ENCODE measurements at regions not wholly inside any gene's neighbourhood (a gene's known extent, or its start where the extent isn't known, plus 50 kb on each side); places are given as distances from the start of the nearest gene placed in this dataset.

DNA sequence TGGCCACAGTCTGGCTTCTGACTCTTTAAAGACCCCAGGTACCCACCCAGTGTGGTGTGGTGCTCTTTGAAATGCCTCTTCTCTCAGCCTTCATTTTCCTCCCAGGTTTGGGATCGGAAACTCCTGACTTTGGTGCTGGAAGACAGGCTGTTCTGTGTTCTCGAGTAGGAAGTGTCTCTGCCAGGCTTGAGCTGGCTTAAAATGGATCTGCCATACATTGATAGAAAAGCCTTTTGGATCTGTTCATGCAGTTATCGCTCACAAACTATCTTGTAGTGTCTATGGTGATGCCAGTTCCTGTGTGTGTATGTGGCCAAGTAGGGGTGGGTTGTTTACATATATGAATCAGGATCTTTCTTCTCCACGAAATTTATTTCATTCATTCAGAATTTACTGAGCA lies 307.3 kb upstream of the CHD6 start:
- DNase-seq (ENCODE audit: low spot score in 2 of 2) (no peak), ATAC-seq (ENCODE audit: low read depth) (no peak)
- peaks cover 14% of the 10 kb centered on the region for H3K27me3 Mint-ChIP-seq
- H3K4me1 Mint-ChIP-seq: no peaks in the 10 kb centered on the region
- H3K36me3 Mint-ChIP-seq: no peaks in the 10 kb centered on the region
- H3K4me3 Mint-ChIP-seq: no peak overlapping the region
- peaks cover 2% of the 10 kb centered on the region for H3K9me3 Mint-ChIP-seq
- no peak overlapping the region for H3K27ac Mint-ChIP-seq

DNA sequence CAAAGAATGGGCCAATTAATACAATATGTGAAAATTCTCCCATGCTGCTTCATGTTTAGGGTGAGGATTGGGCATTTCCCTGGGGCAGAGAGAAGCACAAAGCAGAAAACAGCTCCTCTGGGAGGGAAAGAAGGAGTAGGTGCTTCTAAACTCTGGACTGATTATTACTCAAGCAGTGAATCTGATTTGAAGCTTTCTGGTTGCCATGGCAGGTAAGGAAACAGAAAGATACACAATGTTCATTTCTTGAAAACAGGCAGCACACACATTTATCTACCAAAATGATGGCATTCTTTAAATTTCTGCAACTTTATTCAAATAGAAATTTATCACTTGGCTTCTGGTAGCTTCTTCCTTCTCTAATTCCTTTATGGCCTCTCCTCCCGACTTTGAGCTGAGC lies 305.4 kb upstream of the CHD6 start:
- Mint-ChIP-seq H3K36me3 (no peaks in the 10 kb centered on the region), H3K27ac (no peak overlapping the region), H3K27me3 (peaks cover 14% of the 10 kb centered on the region), H3K4me1 (no peaks in the 10 kb centered on the region), H3K9me3 (no peaks in the 10 kb centered on the region), H3K4me3 (no peak overlapping the region)
- DNase-seq (ENCODE audit: low spot score in 2 of 2) (no peak), ATAC-seq (ENCODE audit: low read depth) (no peak)

DNA sequence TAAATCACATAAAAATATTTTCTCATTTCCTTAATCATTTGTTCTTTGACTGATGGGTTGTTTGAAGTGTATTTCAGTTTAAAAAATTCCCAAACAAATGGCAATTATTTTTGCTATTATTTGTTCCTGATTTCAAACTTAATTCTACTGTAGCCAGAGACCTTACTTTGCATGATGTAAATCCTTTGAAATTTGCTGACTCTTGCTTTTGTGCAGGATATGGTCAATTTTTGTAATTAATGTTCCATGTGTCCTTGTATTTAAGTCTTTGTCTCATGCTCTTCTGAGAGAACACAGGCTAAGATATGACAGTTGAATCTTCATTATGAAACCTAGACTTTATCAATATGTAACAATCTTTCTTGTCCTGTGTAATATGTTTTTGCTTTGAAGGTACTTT lies 295.0 kb upstream of the CHD6 start:
- Mint-ChIP-seq H3K4me1 (no peaks in the 10 kb centered on the region), H3K9me3 (peaks cover 6% of the 10 kb centered on the region), H3K36me3 (no peaks in the 10 kb centered on the region), H3K4me3 (no peak overlapping the region), H3K27me3 (peaks cover 7% of the 10 kb centered on the region), H3K27ac (no peak overlapping the region)
- DNase-seq (ENCODE audit: low spot score in 2 of 2) (no peak), ATAC-seq (ENCODE audit: low read depth) (no peak)

DNA sequence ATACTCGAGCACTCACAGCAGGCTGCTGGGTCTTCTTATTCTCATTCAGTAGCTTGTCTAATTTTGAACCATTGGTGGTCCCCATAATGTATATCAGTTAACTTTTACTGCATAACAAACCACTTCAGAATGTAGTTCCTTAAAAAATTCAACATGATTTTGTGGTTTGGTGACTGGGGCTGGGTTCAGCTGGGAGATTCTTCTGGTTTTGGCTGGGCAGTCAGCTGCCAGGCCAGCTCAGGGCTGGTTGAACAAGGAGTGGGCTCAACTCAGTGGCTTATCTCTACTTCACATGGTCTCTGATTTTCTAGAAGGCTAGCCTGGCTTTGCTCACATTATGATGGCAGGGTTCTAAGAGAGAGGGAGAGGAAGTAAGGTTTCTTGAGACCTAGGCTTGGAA lies 292.4 kb upstream of the CHD6 start:
- Mint-ChIP-seq H3K9me3 (peaks cover 1% of the 10 kb centered on the region), H3K27ac (no peak overlapping the region), H3K4me1 (no peaks in the 10 kb centered on the region), H3K27me3 (no peaks in the 10 kb centered on the region), H3K4me3 (no peak overlapping the region), H3K36me3 (no peaks in the 10 kb centered on the region)
- ATAC-seq (ENCODE audit: low read depth) (no peak), DNase-seq (ENCODE audit: low spot score in 2 of 2) (no peak)

DNA sequence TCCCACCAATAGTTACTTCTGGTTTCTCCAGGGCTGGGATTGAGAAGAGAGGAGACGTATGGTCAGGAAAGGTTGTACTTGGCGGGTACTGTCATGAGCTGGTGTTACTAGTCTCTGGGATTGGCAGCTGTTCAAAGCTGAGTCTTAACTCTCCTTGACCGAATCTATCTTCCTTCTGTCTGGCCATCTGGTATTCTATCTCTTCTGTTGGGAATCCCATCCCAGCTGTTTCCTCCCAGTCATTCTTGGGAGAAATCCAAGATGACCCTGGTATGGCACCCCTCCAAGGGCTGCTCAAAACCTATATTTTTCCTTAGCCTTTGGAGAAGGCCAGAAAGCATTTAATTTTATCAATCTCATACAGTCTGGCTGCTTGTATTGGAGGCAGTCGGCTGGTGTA lies 287.0 kb upstream of the CHD6 start:
- no peaks in the 10 kb centered on the region for H3K4me1 Mint-ChIP-seq
- H3K36me3 Mint-ChIP-seq: no peaks in the 10 kb centered on the region
- no peak overlapping the region for H3K27ac Mint-ChIP-seq
- ATAC-seq (ENCODE audit: low read depth): no peak
- H3K27me3 Mint-ChIP-seq: no peaks in the 10 kb centered on the region
- DNase-seq (ENCODE audit: low spot score in 2 of 2): no peak
- peaks cover 1% of the 10 kb centered on the region for H3K9me3 Mint-ChIP-seq
- H3K4me3 Mint-ChIP-seq: no peak overlapping the region

DNA sequence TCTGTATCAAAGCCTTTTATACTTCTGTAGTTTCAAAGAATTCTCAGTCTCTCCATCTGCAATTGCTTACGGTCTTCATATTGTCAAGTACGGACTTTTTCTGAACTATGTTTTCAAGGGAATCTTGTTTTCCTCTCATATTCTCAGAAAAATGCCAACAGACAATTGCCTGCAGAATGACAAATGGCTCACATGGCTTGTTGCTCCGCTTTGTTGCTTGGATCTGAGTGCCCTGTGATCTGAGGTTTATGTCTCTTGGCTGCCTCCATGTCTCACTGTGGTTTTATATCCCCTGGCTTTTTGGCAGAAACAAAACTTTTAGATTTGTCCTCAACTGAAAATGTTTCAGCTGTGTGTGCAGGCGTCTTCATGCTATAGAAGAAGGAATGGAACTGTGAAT lies 285.4 kb upstream of the CHD6 start:
- Mint-ChIP-seq H3K9me3 (no peaks in the 10 kb centered on the region), H3K36me3 (no peaks in the 10 kb centered on the region), H3K27ac (no peak overlapping the region), H3K4me1 (no peaks in the 10 kb centered on the region), H3K27me3 (no peaks in the 10 kb centered on the region), H3K4me3 (no peak overlapping the region)
- ATAC-seq (ENCODE audit: low read depth): no peak
- DNase-seq (ENCODE audit: low spot score in 2 of 2): no peak

DNA sequence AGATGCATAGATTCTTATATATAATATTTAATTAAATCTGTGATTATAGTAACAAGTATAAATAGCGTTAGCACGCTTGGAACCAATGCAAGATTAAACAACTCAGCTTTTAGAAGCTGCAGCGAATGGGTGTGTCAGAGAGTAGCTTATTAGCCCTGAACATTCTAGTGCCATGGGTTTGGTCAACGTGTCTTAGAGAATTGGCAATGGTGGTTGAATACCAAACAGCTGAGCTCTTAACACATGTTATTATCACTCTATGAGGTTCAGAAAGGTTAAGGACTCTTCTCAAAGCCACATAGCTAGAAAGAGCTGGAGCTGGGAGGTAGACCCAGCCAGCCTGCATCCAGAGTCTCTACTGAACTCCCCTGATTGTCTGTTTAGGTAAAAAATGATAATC lies 284.2 kb upstream of the CHD6 start:
- Mint-ChIP-seq H3K4me3 (no peak overlapping the region), H3K36me3 (no peaks in the 10 kb centered on the region), H3K4me1 (no peaks in the 10 kb centered on the region), H3K9me3 (no peaks in the 10 kb centered on the region), H3K27me3 (no peaks in the 10 kb centered on the region), H3K27ac (no peak overlapping the region)
- ATAC-seq (ENCODE audit: low read depth) (no peak), DNase-seq (ENCODE audit: low spot score in 2 of 2) (no peak)

DNA sequence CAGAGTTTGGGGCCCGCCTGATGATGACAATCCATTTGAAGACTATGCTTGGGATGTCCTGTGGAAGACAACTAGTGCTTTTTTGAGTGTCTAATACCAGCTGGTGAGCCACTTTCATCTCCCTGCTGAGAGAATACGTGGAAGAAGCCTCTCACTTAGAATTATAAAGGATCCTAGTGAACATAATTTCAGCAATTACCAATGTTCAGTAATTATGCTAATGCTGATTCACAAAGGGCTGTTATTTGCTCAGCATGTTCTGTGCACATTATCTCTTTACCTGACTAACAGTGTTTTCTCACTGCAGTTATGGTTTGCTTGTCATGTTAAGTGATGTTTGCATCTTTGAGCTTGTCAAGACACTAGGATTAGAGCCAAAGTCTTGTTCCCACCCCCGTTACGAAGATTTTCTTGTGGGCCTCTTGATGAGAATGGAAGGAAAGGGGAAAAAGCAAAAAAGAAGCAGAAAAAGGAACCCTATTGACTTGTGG lies 282.1 kb upstream of the CHD6 start:
- no peaks in the 10 kb centered on the region for H3K36me3 Mint-ChIP-seq
- no peak overlapping the region for H3K27ac Mint-ChIP-seq
- ATAC-seq (ENCODE audit: low read depth): no peak
- H3K4me3 Mint-ChIP-seq: no peak overlapping the region
- H3K4me1 Mint-ChIP-seq: no peaks in the 10 kb centered on the region
- DNase-seq (ENCODE audit: low spot score in 2 of 2): no peak
- peaks cover 1% of the 10 kb centered on the region for H3K27me3 Mint-ChIP-seq
- H3K9me3 Mint-ChIP-seq: no peaks in the 10 kb centered on the region

DNA sequence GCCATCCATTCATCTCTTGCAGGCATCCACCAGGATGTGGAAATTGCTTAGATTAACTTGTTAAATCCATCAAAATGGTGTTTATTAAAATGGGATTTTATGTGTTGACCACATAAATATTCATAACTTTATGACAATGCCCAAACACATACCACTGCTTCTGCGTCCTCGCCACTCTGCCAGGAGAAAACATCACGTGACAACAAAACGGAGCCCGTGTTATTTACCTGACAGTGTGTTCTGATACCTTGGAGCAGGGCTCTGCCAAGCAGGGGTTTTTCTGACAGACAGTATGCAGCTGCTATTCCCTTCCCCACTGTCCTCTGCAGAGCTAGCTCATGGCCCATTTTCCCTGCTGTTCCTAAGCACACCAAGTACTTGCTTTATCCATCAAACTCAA lies 279.5 kb upstream of the CHD6 start:
- DNase-seq (ENCODE audit: low spot score in 2 of 2): no peak
- H3K4me1 Mint-ChIP-seq: no peaks in the 10 kb centered on the region
- no peaks in the 10 kb centered on the region for H3K36me3 Mint-ChIP-seq
- H3K9me3 Mint-ChIP-seq: peaks cover 4% of the 10 kb centered on the region
- no peak overlapping the region for H3K4me3 Mint-ChIP-seq
- H3K27ac Mint-ChIP-seq: no peak overlapping the region
- peaks cover 6% of the 10 kb centered on the region for H3K27me3 Mint-ChIP-seq
- no peak for ATAC-seq (ENCODE audit: low read depth)

DNA sequence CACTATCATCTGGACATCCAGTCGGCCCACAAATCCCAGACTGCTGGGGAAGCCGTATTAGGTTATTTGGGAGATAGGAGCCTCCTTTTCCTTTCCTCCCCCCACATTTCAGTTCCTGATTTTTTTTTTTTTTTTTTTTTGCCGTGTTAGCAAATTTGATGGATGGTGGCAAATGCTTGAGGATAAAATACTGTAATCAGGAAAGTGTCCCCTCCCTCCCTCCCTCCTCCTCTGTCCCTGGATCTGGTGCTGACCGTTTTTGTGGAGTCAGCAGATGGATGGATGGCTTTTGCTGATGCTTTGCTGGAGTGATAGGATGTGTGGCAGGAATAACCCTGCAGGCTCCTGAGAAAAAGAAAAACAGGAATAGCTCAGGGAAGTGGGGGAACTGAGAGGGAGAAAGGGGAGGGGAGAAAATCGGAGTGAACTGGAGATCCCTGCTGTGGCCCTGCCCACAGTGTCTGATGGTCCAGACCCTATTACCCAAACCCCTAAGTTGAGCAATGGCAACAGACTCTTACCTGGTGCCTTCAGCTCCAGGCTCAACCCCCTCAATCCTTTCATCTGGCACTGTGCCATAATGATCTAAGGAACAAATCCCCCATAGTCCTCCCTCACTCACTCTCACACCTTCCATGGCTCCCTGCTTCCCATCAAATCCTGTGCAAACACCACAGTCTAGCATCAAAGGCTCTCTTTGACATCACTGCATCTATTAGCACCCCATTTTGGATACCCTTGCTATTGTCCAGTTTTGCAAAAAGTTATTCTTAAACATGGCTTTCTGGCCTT lies 277.3 kb upstream of the CHD6 start:
- Mint-ChIP-seq H3K36me3 (no peaks in the 10 kb centered on the region), H3K27me3 (peaks cover 6% of the 10 kb centered on the region), H3K27ac (no peak overlapping the region), H3K4me1 (no peaks in the 10 kb centered on the region), H3K9me3 (peaks cover 4% of the 10 kb centered on the region), H3K4me3 (no peak overlapping the region)
- DNase-seq (ENCODE audit: low spot score in 2 of 2) (no peak), ATAC-seq (ENCODE audit: low read depth) (no peak)

DNA sequence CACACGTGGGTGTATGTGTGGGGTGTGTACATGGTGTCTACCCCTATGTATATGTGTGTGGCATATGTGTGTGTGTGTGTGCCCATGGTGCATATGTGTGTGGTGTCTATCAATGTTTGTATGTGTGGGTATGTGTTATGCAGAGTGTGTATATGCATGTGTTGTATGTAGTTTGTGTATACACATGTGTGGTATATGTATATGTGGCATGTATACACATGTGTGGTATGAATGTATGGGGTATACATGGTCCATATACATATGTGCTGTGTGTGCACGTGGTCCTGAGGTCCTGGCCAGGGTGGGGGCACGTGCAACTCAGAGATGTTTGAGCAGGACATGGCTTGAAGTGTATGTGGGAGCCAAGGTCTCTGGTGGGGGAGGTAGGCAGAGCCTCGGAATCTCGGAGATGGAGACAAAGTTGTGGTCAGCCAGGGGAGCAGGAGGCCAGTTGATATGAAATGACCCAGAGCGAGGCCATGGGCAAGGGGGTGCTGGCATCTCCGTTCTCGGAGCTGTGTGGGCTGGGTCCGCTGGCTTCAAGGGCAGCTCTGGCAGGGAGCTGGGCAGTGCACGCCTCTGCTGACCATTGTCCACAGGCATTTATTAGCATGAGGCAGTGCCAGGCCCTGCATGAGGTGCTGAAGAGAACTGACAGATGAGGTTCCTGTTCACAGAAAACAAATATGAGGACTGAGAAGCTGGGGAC lies 276.2 kb upstream of the CHD6 start:
- no peak overlapping the region for H3K27ac Mint-ChIP-seq
- DNase-seq (ENCODE audit: low spot score in 2 of 2) (no peak), ATAC-seq (ENCODE audit: low read depth) (no peak)
- peaks cover 4% of the 10 kb centered on the region for H3K9me3 Mint-ChIP-seq
- no peak overlapping the region for H3K4me3 Mint-ChIP-seq
- no peaks in the 10 kb centered on the region for H3K36me3 Mint-ChIP-seq
- H3K4me1 Mint-ChIP-seq: no peaks in the 10 kb centered on the region
- peaks cover 6% of the 10 kb centered on the region for H3K27me3 Mint-ChIP-seq

DNA sequence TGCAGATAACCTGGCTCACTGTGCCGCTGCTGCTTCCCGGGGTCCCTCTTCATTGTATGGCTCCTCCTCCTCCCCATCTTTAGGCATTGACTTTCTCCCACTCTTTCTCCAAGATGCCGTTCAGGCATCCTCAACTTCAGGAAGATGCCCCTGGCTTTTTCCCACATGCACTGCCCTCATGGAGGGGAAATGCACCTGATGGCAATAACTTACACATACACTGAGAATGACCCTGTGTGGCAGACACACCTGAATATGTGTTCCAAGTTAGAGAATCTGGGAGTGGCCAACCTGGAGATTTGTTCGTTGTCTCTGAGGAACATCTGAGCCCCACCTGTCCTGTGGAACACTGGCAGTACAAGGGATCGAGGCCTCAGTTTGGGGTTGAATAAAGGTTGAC lies 273.9 kb upstream of the CHD6 start:
- ATAC-seq (ENCODE audit: low read depth): no peak
- H3K27me3 Mint-ChIP-seq: peaks cover 6% of the 10 kb centered on the region
- H3K4me1 Mint-ChIP-seq: no peaks in the 10 kb centered on the region
- peaks cover 4% of the 10 kb centered on the region for H3K9me3 Mint-ChIP-seq
- H3K36me3 Mint-ChIP-seq: no peaks in the 10 kb centered on the region
- no peak overlapping the region for H3K27ac Mint-ChIP-seq
- DNase-seq (ENCODE audit: low spot score in 2 of 2): no peak
- H3K4me3 Mint-ChIP-seq: no peak overlapping the region

DNA sequence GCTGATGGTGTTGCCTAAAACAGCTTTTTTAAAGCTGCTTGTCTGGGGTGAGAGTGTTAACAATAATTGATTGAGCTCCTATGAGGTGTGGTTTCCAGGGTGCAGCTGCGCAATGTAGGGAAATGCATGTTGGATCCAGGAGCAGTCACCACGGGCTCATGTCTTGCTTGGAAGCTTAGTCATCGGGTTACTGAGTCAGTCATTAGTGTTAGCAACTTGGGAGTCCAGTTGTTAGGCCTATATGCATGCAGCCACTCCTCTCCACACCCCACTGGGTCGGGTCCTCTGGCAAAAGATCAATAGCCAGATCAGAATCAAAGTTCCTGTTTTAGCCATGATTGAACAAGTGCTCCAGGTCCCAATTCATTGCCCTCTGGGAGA lies 271.7 kb upstream of the CHD6 start:
- H3K27me3 Mint-ChIP-seq: peaks cover 4% of the 10 kb centered on the region
- no peaks in the 10 kb centered on the region for H3K4me1 Mint-ChIP-seq
- peaks cover 4% of the 10 kb centered on the region for H3K9me3 Mint-ChIP-seq
- no peak overlapping the region for H3K27ac Mint-ChIP-seq
- no peak for ATAC-seq (ENCODE audit: low read depth)
- no peak for DNase-seq (ENCODE audit: low spot score in 2 of 2)
- no peak overlapping the region for H3K4me3 Mint-ChIP-seq
- no peaks in the 10 kb centered on the region for H3K36me3 Mint-ChIP-seq

DNA sequence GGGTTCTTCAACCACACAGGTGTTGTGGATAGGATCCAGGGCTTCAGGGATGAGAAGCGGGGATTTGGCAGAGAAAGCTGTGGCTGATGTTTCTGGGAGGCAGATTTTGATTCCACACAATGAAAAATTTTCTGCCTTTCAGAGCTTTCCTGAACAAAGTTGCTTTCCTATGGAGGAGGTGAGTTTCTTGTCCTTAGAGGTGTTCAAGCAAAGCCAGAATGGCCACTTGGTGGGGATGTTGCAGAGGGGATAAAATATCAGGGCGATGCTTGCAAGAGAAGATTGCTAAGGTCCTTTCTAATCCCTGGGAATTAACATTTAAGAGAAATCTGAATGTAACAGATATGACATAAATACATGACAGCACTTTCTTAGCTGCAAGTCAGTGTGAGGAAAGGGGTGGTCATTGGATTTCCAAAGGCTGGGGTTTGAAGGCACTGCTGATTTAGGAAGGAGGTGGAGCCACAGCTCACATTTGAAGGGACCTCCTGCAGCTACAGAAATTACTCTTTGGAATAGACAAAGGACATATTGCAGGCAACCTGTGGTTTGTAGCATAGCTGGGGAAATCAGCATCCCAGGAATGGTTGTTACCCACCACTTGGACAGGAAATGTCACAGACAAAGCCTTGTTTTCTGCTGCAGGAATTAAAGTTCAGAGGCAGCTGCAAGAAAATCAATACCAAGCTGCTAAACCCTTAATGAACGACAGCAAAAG lies 271.1 kb upstream of the CHD6 start:
- Mint-ChIP-seq H3K4me3 (no peak overlapping the region), H3K9me3 (peaks cover 3% of the 10 kb centered on the region), H3K27me3 (peaks cover 3% of the 10 kb centered on the region), H3K36me3 (no peaks in the 10 kb centered on the region), H3K4me1 (no peaks in the 10 kb centered on the region), H3K27ac (no peak overlapping the region)
- ATAC-seq (ENCODE audit: low read depth) (no peak), DNase-seq (ENCODE audit: low spot score in 2 of 2) (no peak)
